NCI-H82 treated with DMSO at 0.1 percent for 48 hours (cell line): ENCODE measurements at regions not wholly inside any gene's neighbourhood (a gene's known extent, or its start where the extent isn't known, plus 50 kb on each side); places are given as distances from the start of the nearest gene placed in this dataset.

Source experiments
- DNase-seq: peaks from one replicate; lab custom pipeline; 2025; ENCODE audit not compliant: unreplicated experiment; lab: John Stamatoyannopoulos, UW

GRCh38 chr16:73544826-73545225, 496.9 kb upstream of the ZFHX3 start:
- DNase-seq = no peak

- DNase-seq = no peak
Observed at GRCh38 chr16:73543970-73544599, 496.2 kb upstream of the ZFHX3 start.

DNA sequence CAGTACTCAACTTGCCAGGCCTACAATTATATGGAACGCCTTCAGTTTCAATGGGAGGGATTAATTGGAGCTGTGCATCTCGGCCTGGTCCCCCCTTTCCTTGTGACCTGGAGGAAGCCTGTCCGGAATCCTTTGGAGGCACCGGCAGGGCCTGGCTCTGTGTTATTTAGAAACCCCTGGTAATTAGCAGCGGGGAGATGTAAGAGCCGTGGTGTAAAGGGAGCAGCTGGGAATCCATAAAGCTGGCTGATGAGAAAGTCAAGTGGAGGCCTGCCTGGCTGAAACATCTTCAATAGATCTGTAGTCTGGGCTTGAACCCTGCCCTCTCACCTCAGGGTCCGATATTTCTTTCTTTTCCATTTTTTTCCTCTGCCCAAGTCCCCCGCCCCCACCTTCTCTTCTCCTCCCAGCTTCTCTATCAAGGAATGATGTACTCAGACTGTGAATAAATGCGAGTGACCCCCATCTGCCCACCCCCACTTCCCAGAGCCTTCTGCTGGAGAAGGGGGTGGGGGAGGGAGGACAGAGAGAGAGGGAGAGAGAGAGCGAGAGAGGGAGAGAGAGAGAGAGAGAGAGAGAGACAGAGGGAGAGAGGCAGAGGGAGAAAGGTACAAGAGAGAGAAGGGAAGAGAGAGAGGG, 495.5 kb upstream of the ZFHX3 start:
- DNase-seq = no peak

DNA sequence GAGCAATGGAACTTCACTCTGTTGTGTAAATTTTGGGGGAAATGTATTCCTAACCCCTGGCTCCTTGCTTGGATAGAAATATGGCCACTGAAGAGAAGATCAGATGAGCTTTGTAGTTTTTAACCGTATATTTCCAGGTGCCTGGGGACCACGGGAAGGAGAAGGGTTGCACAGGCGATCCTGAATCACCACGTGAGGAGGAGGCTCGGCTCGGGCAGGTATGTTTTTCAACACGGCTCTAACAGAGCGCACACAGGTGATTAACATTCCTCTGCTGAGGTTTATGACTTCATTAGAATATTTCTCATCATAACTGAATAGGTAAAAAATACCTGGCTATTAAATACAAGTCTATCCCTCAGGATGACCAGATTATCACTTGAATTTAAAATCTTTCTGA, 495.0 kb upstream of the ZFHX3 start:
- DNase-seq = no peak

DNA sequence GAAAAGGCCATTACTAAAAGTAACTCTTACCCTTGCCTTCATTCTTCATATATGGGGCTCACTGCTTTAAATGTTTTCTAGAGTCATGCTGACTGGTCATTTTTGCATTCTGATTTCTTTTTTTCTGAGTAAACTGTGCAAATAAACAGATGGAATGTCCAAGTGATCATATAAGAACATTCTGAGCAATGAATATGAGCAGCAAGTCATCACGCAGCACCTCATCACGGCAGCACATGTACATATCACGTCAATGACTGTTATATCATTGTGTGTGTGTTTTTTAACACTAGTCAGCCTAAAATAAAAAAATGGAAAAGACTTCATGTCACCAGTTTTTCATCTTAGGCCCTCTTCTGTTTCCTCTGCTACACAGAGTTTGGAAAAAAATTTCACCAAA, 490.0 kb upstream of the ZFHX3 start:
- DNase-seq = no peak

- no peak for DNase-seq
Observed at GRCh38 chr16:73536931-73537330, 489.0 kb upstream of the ZFHX3 start.

DNA sequence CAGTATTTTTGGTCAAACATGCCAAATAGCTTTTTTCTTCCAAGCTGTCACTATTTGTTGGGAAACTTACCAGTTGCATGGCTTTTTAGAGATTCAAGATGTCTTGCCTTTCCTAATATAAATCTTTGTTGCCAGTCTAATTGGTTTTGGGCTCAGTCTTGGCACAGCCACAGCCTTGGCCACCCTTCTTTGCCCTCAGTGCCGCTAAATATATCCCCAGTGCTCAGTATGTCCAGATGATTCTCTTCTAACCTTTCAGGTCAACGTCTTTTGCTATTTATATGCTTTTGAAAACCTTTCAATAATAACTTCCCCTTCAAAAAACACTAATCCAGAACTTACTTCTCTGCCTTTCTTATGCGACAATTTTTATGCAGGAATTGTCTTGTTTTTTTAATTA, 483.1 kb upstream of the ZFHX3 start:
- no peak for DNase-seq

GRCh38 chr16:73530529-73530928, 482.6 kb upstream of the ZFHX3 start:
- DNase-seq = no peak

DNA sequence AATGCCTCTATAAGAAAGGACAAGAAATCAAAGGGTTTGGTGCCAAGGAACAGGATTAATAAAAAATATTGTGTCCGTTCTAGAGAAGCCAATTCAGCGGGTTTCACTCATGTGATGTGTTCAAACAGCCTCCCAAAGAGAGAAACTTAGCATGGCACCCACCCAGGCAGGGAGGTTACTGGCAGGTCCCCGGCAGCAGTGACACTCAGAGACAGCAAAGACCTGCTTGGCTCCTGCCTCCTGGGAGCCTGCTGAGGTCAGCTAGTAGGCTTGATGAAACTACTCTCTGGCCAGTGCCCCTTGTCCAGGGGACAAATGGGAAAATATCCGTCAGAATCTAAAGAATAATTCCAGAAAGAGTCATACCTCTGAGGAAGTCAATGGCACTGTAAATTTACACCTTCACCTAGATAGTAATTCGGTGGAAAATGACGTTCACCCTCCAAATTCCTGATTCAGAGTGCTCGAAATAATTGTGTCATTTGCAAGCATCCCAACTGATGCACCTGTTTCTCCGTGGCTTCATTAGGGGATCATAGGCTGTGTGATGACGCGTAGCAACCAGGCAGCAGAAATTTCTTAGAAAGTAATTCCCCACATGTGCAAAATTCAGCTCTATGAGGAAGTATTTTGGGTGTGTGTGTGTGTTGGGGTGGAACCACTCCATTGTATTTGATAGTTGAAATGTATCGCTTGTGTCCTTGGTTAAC, 481.5 kb upstream of the ZFHX3 start:
- DNase-seq = no peak

DNA sequence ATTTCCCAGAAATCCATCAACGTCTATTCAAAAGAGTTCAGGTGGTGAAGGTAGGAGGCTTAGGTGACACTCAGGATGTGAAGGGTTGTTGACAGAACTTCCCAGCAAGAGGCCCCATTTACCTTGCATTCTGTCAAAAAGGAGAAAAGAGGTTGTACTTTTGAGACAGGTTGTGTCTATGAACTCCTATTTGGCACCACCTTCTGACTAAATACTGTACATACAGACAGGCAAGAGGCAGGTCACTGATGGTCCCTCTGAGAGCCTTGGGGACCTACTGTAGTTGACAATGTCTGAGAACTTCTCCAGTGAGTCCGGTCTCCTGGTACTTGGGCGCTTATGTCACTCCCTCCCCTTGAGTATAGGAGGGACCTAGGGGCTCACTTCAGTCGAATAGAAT, 479.3 kb upstream of the ZFHX3 start:
- no peak for DNase-seq

DNA sequence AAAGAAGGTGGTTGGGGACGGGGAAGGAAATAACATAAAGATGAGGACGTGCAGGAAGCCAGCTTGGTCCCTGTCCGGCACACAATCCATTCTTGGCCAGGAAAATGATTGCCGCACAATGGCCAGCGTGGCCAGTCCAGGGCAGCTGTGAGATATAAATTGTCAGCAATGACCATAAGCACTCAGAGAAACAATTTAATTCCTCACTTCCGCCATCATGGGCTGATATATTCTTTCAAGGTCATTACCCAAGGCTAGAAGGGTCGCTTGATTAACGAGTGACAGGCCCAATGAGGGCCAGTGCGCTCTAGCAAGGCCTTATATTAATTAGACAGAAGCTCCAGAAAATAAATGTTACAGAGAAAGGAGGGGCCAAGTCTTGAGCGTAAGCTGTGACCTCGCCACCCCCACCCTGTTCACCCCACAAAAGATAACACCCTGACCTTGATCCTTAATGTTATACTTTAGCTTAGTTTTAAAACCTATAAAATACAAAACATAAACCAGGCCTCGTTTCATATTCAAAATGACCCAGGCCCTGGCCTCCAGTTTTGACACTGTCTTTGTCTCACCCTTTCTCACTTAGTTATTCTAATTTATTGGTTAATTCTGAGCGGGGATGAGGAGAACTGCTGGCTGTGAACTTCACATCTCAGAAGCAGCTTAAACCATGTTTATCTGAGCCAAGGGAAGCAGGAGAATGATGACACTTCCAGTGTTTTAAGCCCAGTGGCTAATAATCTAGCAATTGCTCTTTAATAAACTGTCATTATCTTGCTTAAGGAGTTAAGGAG, 478.3 kb upstream of the ZFHX3 start:
- no peak for DNase-seq

- no peak for DNase-seq
Observed at GRCh38 chr16:73523209-73523608, 475.3 kb upstream of the ZFHX3 start.

DNA sequence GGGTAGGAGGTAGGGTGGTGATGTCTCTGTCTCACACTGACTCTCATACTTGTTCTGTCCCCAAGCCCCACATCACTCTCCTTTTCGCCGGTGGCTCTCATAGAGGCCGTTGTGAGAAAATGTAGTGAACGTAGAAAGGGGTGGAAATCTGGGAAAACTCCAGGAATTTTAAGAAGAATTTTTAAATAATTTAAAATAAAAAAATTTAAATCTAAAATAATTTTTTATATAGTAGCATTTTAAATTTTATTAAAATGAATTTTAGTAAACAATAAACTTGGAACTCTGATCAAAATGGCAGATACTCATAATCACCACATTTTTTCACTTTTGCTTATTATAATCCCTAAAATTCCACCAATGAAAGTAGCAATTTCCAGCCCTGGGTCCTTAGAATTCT, 473.6 kb upstream of the ZFHX3 start:
- DNase-seq = no peak

- no peak for DNase-seq
Observed at GRCh38 chr16:73515616-73516015, 467.7 kb upstream of the ZFHX3 start.

GRCh38 chr16:73510852-73511251, 462.9 kb upstream of the ZFHX3 start:
- DNase-seq = no peak

- no peak for DNase-seq
Observed at GRCh38 chr16:73506568-73507056, 458.7 kb upstream of the ZFHX3 start.

DNA sequence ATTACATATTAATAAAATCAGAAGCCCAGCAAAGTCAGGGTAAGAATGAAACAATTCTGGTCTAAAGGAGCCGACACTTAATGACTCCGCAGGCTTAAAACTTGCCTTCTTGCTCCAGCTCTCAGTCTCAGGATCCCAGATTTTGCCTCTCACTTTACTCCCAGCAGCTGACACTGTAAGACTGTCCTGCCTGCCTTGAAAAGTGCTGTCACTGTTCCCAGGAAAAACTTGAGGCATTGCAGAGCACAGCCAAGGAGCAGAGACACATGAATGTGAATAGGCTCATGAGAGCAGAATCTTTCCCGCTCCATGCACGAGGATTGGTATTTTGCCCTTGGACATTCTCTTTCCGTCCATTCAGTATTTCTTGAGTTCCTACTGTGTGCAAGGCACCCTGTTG, 457.6 kb upstream of the ZFHX3 start:
- DNase-seq = no peak

- no peak for DNase-seq
Observed at GRCh38 chr16:73504591-73505575, 457.0 kb upstream of the ZFHX3 start.

GRCh38 chr16:73503093-73503492, 455.2 kb upstream of the ZFHX3 start:
- no peak for DNase-seq

- no peak for DNase-seq
Observed at GRCh38 chr16:73499276-73499675, 451.3 kb upstream of the ZFHX3 start.
